Fibroblast of lung (primary cell): ENCODE measurements at regions not wholly inside any gene's neighbourhood (a gene's known extent, or its start where the extent isn't known, plus 50 kb on each side); places are given as distances from the start of the nearest gene placed in this dataset.
A peak's percentile ranks its signal among the peaks of the same experiment; 100 is the strongest.

Experiments
- DNase-seq, 2 donors: peaks; one replicate each; pipeline versions ENCODE4 v3.0.0 to v3.0.0-alpha.2; 2010; ENCODE audit warnings: low read depth in 2 of 2
- H2AFZ ChIP-seq: 2 replicates; pipeline ENCODE4 v1.5.1; 2012; ENCODE audit warnings: low read length, control low read depth, inconsistent platforms
- H3K27ac ChIP-seq: 2 replicates; pipeline ENCODE4 v1.5.1; 2011; ENCODE audit warnings: low read length, control low read depth; ENCODE audit not compliant: insufficient read depth
- H3K27me3 ChIP-seq: 2 replicates; pipeline ENCODE4 v1.5.1; 2011; ENCODE audit warnings: mild to moderate bottlenecking, low read length; ENCODE audit not compliant: control insufficient read depth, insufficient read depth
- H3K36me3 ChIP-seq: 2 replicates; pipeline ENCODE4 v1.5.1; 2011; ENCODE audit warnings: low read length; ENCODE audit not compliant: control insufficient read depth, insufficient read depth
- H3K4me1 ChIP-seq: 2 replicates; pipeline ENCODE4 v1.5.1; 2011; ENCODE audit warnings: low read length; ENCODE audit not compliant: control insufficient read depth, insufficient read depth; ENCODE audit errors: extremely low read depth
- H3K4me2 ChIP-seq: 2 replicates; pipeline ENCODE4 v1.5.1; 2011; ENCODE audit warnings: low read length, control low read depth; ENCODE audit not compliant: insufficient read depth; ENCODE audit errors: extremely low read depth
- H3K4me3 ChIP-seq, 4 experiments: fragments of 200-600 bp in 1 of 4; sonication (generic) in 1 of 4; replicated peaks in 1 of 4; 2 replicates each; pipeline ENCODE4 v1.5.1; 2011 to 2016; ENCODE audit warnings: low read length in 4 of 4, low read depth in 3 of 4, mild to moderate bottlenecking in 3 of 4, control low read depth in 2 of 4, inconsistent platforms in 1 of 4, mixed read lengths in 1 of 4; ENCODE audit not compliant: insufficient read depth in 1 of 4; ENCODE audit errors: control extremely low read depth in 1 of 4
- H3K79me2 ChIP-seq: 2 replicates; pipeline ENCODE4 v1.5.1; 2012; ENCODE audit warnings: mild to moderate bottlenecking, low read length, inconsistent platforms; ENCODE audit not compliant: control insufficient read depth, insufficient read depth
- H3K9ac ChIP-seq: 2 replicates; pipeline ENCODE4 v1.5.1; 2011; ENCODE audit warnings: mild to moderate bottlenecking, low read length, control low read depth; ENCODE audit not compliant: insufficient read depth
- H3K9me3 ChIP-seq: 2 replicates; pipeline ENCODE4 v1.5.1; 2012; ENCODE audit warnings: low read depth, low read length; ENCODE audit not compliant: control insufficient read depth, insufficient read depth
- H4K20me1 ChIP-seq: 2 replicates; pipeline ENCODE4 v1.5.1; 2011; ENCODE audit warnings: low read length; ENCODE audit not compliant: control insufficient read depth, insufficient read depth; ENCODE audit errors: extremely low read depth
- CTCF ChIP-seq, 2 donors: IDR thresholded peaks in 1 of 2; conservative IDR thresholded peaks in 1 of 2; 1 replicate in 1 of 2; 2 replicates in 1 of 2; pipeline ENCODE4 v1.5.1; 2011 to 2012; ENCODE audit warnings: low read length in 2 of 2, control low read depth in 1 of 2, inconsistent platforms in 1 of 2, low read depth in 1 of 2, mild to moderate bottlenecking in 1 of 2
- EZH2 ChIP-seq: IDR thresholded peaks from 2 replicates; pipeline ENCODE4 v1.5.1; 2012; ENCODE audit warnings: low read length, control low read depth, mild to moderate bottlenecking; ENCODE audit errors: missing control alignments

DNA sequence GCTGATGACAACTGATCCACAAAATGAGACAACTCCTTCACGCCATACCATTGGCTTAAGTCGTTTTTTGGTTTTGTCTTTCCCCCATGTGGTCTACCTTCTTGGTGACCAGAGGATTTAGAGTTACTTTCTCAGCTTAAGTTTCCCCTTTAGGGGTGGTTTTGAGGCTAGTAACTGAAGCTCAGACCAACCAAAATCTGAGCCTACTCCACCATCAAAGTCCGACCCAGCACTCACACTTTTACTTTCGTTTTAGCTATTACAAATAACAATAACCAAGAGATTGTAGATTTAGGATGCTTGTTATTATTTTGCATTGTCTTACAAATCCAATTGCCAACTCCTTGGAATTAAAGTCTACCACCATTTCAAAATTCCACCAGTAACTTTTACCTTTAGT, 130.6 kb upstream of the MDM1 start:
- Histone ChIP-seq H3K4me2 (peak overlapping the region; percentile 34), H2AFZ (peak overlapping the region; percentile 1)
- TF ChIP-seq EZH2: no peak
- TF ChIP-seq CTCF (conservative IDR thresholded peaks at IDR 0.05 in 1 of 2, IDR thresholded peaks at IDR 0.05 in 1 of 2; ENCODE audit: low read depth in 1 of 2, low read length in 2 of 2): no peak

DNA sequence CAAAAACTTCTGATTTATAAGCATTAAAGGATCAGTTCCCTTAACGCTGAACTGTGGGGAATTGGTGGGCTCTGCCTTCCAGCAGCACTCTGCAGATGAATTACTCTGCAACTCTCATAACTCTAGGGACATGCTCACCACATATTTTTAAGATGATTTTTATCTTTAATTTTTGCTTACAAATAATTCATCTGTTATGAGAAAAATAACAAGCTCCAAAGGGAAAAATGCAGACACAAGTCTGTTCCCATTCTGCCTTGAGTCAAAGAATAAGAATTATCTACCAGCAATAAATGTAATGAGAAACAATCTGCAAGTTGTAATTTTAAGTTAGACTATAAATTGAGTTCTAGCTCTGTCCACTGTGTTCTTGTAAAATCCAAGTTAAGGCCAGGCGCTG, 133.1 kb upstream of the MDM1 start:
- Histone ChIP-seq H3K4me3 (no peak overlapping the region), H3K79me2 (no peaks in the 10 kb centered on the region), H3K36me3 (no peaks in the 10 kb centered on the region), H3K27me3 (no peaks in the 10 kb centered on the region), H3K4me2 (no peak overlapping the region), H3K27ac (no peak overlapping the region), H2AFZ (no peak overlapping the region), H4K20me1 (no peaks in the 10 kb centered on the region), H3K9me3 (no peaks in the 10 kb centered on the region), H3K9ac (no peak overlapping the region), H3K4me1 (no peaks in the 10 kb centered on the region)
- DNase-seq: no peak
- TF ChIP-seq EZH2 (no peak), CTCF (conservative IDR thresholded peaks at IDR 0.05 in 1 of 2, IDR thresholded peaks at IDR 0.05 in 1 of 2; ENCODE audit: low read depth in 1 of 2, low read length in 2 of 2) (no peak)

More for the DNA sequence above, 130.6 kb upstream of the MDM1 start:
- Histone ChIP-seq H3K27me3 (no peaks in the 10 kb centered on the region), H4K20me1 (no peaks in the 10 kb centered on the region), H3K27ac (no peak overlapping the region), H3K36me3 (no peaks in the 10 kb centered on the region), H3K9ac (no peak overlapping the region), H3K4me1 (no peaks in the 10 kb centered on the region), H3K9me3 (no peaks in the 10 kb centered on the region), H3K79me2 (no peaks in the 10 kb centered on the region), H3K4me3 (no peak overlapping the region)
- DNase-seq: no peak

GRCh38 chr12:68467514-68467913, 135.4 kb upstream of the MDM1 start:
- Histone ChIP-seq H2AFZ (no peak overlapping the region), H3K4me1 (no peaks in the 10 kb centered on the region), H3K9ac (no peak overlapping the region), H3K4me3 (no peak overlapping the region), H3K27ac (no peak overlapping the region), H3K4me2 (no peak overlapping the region), H3K36me3 (no peaks in the 10 kb centered on the region), H3K79me2 (no peaks in the 10 kb centered on the region), H3K9me3 (no peaks in the 10 kb centered on the region), H3K27me3 (no peaks in the 10 kb centered on the region), H4K20me1 (no peaks in the 10 kb centered on the region)
- DNase-seq: no peak
- TF ChIP-seq EZH2: no peak
- TF ChIP-seq CTCF (conservative IDR thresholded peaks at IDR 0.05 in 1 of 2, IDR thresholded peaks at IDR 0.05 in 1 of 2; ENCODE audit: low read depth in 1 of 2, low read length in 2 of 2): no peak
